Stomach (tissue), 8 donors: ENCODE measurements at regions not wholly inside any gene's neighbourhood (a gene's known extent, or its start where the extent isn't known, plus 50 kb on each side); places are given as distances from the start of the nearest gene placed in this dataset.

Experiments
- DNase-seq, 2 donors: peaks; one replicate each; pipeline versions ENCODE4 v3.0.0 to v3.0.0-alpha.2; 2013 to 2019
- H3K27ac ChIP-seq, 5 donors: fragments of 200-600 bp in 4 of 5; sonication (generic) in 4 of 5; one replicate each; pipeline ENCODE4 v1.5.1; 2013 to 2019; ENCODE audit warnings: mild to moderate bottlenecking in 1 of 5, moderate library complexity in 1 of 5
- H3K27me3 ChIP-seq, 3 donors: fragments of 200-600 bp; sonication (generic); one replicate each; pipeline ENCODE4 v1.5.1; 2017 to 2019; ENCODE audit warnings: mixed run types in 1 of 3
- H3K36me3 ChIP-seq, 4 donors: fragments of 200-600 bp; sonication (generic); 1 replicate in 3 of 4; 2 replicates in 1 of 4; pipeline ENCODE4 v1.5.1; 2016 to 2019
- H3K4me1 ChIP-seq, 4 donors: fragments of 200-600 bp; sonication (generic); one replicate each; pipeline ENCODE4 v1.5.1; 2016 to 2019
- H3K4me3 ChIP-seq, 4 donors: fragments of 200-600 bp; sonication (generic) in 3 of 4; one replicate each; pipeline ENCODE4 v1.5.1; 2016 to 2019; ENCODE audit warnings: mild to moderate bottlenecking in 1 of 4
- H3K9me3 ChIP-seq, 4 donors: fragments of 200-600 bp; sonication (generic); one replicate each; pipeline ENCODE4 v1.5.1; 2016 to 2019
- CTCF ChIP-seq, 7 experiments: fragments of 450-650 bp in 4 of 7; fragments of 200-600 bp in 3 of 7; sonication (generic) in 3 of 7; IDR thresholded peaks; one replicate each; pipeline ENCODE4 v1.5.1; 2016 to 2019; ENCODE audit warnings: antibody characterized with exemption in 7 of 7, control low read depth in 2 of 7, mild to moderate bottlenecking in 1 of 7
- EP300 ChIP-seq: sonication (generic); formaldehyde crosslinking; IDR thresholded peaks from one replicate; pipeline ENCODE4 v1.6.1; 2017; ENCODE audit warnings: antibody characterized with exemption
- POLR2A ChIP-seq, 4 donors: fragments of 450-650 bp; IDR thresholded peaks; one replicate each; pipeline ENCODE4 v1.6.1; 2016; ENCODE audit warnings: antibody characterized with exemption in 4 of 4, control low read depth in 2 of 4, mild to moderate bottlenecking in 1 of 4, moderate library complexity in 1 of 4
- POLR2AphosphoS5 ChIP-seq, 3 donors: sonication (generic); formaldehyde crosslinking; IDR thresholded peaks; one replicate each; pipeline ENCODE4 v1.6.1; 2016; ENCODE audit warnings: antibody characterized with exemption in 3 of 3
- WGBS, 5 donors: extraction: QIAGEN DNeasy Blood & Tissue Kit in 3 of 5; methylation state at CpG; one replicate each; pipeline versions ENCODE4 v1.1.5 to v1.1.7; 2013 to 2018; 5-methylcytosine and 5-hydroxymethylcytosine counted together
- intact Hi-C: fragments of 100-400 bp; cut with DNase I; formaldehyde crosslinking; loops from one replicate; pipeline ENCODE4 v1.15.1; 2023; ENCODE audit warnings: low total_unique reads
- donor health status: healthy with polysubstance abuse.
- donor health status: Bipolar disorder and iron deficiency.
- donor health status: healthy.

GRCh38 chr3:14262867-14263266 is 84.2 kb downstream of the LSM3 start:
- WGBS, 5 donors, result 58 to 82% (median 71%) methylated on average over 2 to 3 of the region's 3 CpGs
- Histone ChIP-seq H3K4me3 (no peak overlapping the region), H3K4me1 (peaks cover 0 to 25% (median 14%) of the 10 kb centered on the region in 4 donors), H3K9me3 (no peaks in the 10 kb centered on the region), H3K27ac (no peak overlapping the region), H3K36me3 (no peaks in the 10 kb centered on the region), H3K27me3 (peaks cover 0 to 3% (median 0%) of the 10 kb centered on the region in 3 donors)
- DNase-seq, result no peak
- intact Hi-C loops, result loop anchor here (5.0 kb wide), 1 partner anchor 204 kb away; no protein-coding TSS in a partner anchor
- TF ChIP-seq POLR2A (IDR thresholded peaks at IDR 0.05), result no peak

GRCh38 chr3:14263317-14264005 is 84.8 kb downstream of the LSM3 start:
- Histone ChIP-seq H3K4me3 (no peak overlapping the region), H3K27me3 (peaks cover 0 to 3% (median 0%) of the 10 kb centered on the region in 3 donors), H3K4me1 (peaks cover 0 to 30% (median 17%) of the 10 kb centered on the region in 4 donors), H3K9me3 (no peaks in the 10 kb centered on the region), H3K36me3 (no peaks in the 10 kb centered on the region), H3K27ac (no peak overlapping the region)
- DNase-seq, result no peak
- TF ChIP-seq POLR2AphosphoS5 (IDR thresholded peaks at IDR 0.05), result no peak
- no peak for TF ChIP-seq EP300
- intact Hi-C loops, result loop anchor here (5.0 kb wide), 1 partner anchor 204 kb away; no protein-coding TSS in a partner anchor
- WGBS, 5 donors, result 90 to 96% (median 93%) methylated on average over 9 of the region's 9 CpGs

GRCh38 chr3:14265246-14265962 is 86.8 kb downstream of the LSM3 start:
- peaks cover 0 to 3% (median 0%) of the 10 kb centered on the region in 3 donors for H3K27me3 ChIP-seq
- TF ChIP-seq POLR2A (IDR thresholded peaks at IDR 0.05) (no peak), POLR2AphosphoS5 (IDR thresholded peaks at IDR 0.05) (peak in 2 of 3 donors; percentile 25 to 72)
- no peak overlapping the region for H3K27ac ChIP-seq
- intact Hi-C loops, result no loop called here
- WGBS, 5 donors, result 26 to 62% (median 43%) methylated on average over 11 of the region's 11 CpGs
- peaks cover 0 to 5% (median 2%) of the 10 kb centered on the region in 4 donors for H3K9me3 ChIP-seq
- H3K4me1 ChIP-seq, result peaks cover 0 to 30% (median 17%) of the 10 kb centered on the region in 4 donors
- H3K36me3 ChIP-seq, result no peaks in the 10 kb centered on the region
- DNase-seq, result peak in 1 of 2 donors; percentile 77
- H3K4me3 ChIP-seq, result no peak overlapping the region

GRCh38 chr3:14266361-14266760 is 87.7 kb downstream of the LSM3 start:
- no peak overlapping the region for H3K4me3 ChIP-seq
- no peak overlapping the region for H3K27ac ChIP-seq
- no peaks in the 10 kb centered on the region for H3K36me3 ChIP-seq
- peaks cover 0 to 5% (median 2%) of the 10 kb centered on the region in 4 donors for H3K9me3 ChIP-seq
- TF ChIP-seq POLR2A (IDR thresholded peaks at IDR 0.05) (no peak), CTCF (IDR thresholded peaks at IDR 0.05) (no peak), EP300 (no peak), POLR2AphosphoS5 (IDR thresholded peaks at IDR 0.05) (no peak)
- H3K4me1 ChIP-seq, result peaks cover 0 to 28% (median 14%) of the 10 kb centered on the region in 4 donors
- 68 to 79% (median 76%) methylated on average over 12 of the region's 12 CpGs for WGBS, 5 donors
- peak in 1 of 2 donors; percentile 70 for DNase-seq
- intact Hi-C loops, result no loop called here
- no peaks in the 10 kb centered on the region for H3K27me3 ChIP-seq

- DNase-seq, result no peak
- Histone ChIP-seq H3K4me3 (no peak overlapping the region), H3K36me3 (no peaks in the 10 kb centered on the region), H3K27me3 (no peaks in the 10 kb centered on the region), H3K9me3 (peaks cover 0 to 5% (median 2%) of the 10 kb centered on the region in 4 donors), H3K27ac (no peak overlapping the region), H3K4me1 (peaks cover 0 to 26% (median 13%) of the 10 kb centered on the region in 4 donors)
- intact Hi-C loops, result no loop called here
- TF ChIP-seq EP300, result no peak
- no peak for TF ChIP-seq POLR2AphosphoS5 (IDR thresholded peaks at IDR 0.05)
- TF ChIP-seq CTCF (IDR thresholded peaks at IDR 0.05), result no peak
- no peak for TF ChIP-seq POLR2A (IDR thresholded peaks at IDR 0.05)
- WGBS, 5 donors, result 83 to 95% (median 85%) methylated on average over 5 of the region's 5 CpGs
These were observed 89.4 kb downstream of the LSM3 start for GRCh38 chr3:14267976-14268375.
